K562 (cell line): ENCODE measurements at regions not wholly inside any gene's neighbourhood (a gene's known extent, or its start where the extent isn't known, plus 50 kb on each side); places are given as distances from the start of the nearest gene placed in this dataset.

Source experiments
- ATAC-seq: fragments of 200-7000 bp; cut with Tn5 transposase; 3 replicates; pipeline ENCODE4 v1.9.1; 2020; ENCODE audit warnings: moderate library complexity
- BruUV-seq: library from RNA; stranded (reverse); fragments of 400-500 nt; replicated peaks from 2 replicates; lab custom pipeline; 2021; lab: Mats Ljungman, UMichigan
- CTCF ChIA-PET: fragments of 300-600 bp; formaldehyde crosslinking; extraction: SDS; loops from one replicate; lab custom pipeline; 2021; ENCODE audit warnings: low intra/inter-chr PET ratio; lab: Yijun Ruan, JAX
- POLR2A ChIA-PET: fragments of 300-600, 350-650 bp; sonication (Branson Sonifier 250); formaldehyde crosslinking; extraction: SDS; loops from one replicate; lab custom pipeline; 2021; ENCODE audit warnings: antibody characterized with exemption, inconsistent platforms; lab: Yijun Ruan, JAX
- DNase-seq, 4 experiments: peaks; one replicate each; pipeline versions ENCODE4 v3.0.0 to v3.0.0-alpha.2; 2011 to 2018; ENCODE audit warnings: low spot score in 3 of 4, mixed read lengths in 3 of 4; ENCODE audit errors: extremely low read depth in 1 of 4
- FAIRE-seq: peaks from 2 replicates; lab custom pipeline; 2011; peaks lifted over from hg19 to GRCh38; lab: Jason Lieb, UNC
- H2AFZ ChIP-seq: 2 replicates; pipeline ENCODE4 v1.6.0; 2011; ENCODE audit warnings: low read depth, low read length, control low read depth, inconsistent platforms
- H3K27ac ChIP-seq: fragments of 200-600 bp; 3 replicates; pipeline ENCODE4 v1.8.0; 2011; ENCODE audit warnings: low read depth, mild to moderate bottlenecking, control low read depth, inconsistent platforms, low read length, moderate library complexity, mixed read lengths; ENCODE audit errors: extremely low read depth
- H3K27me3 ChIP-seq, 2 experiments: fragments of 300-600 bp in 1 of 2; 2 replicates in 1 of 2; 3 replicates in 1 of 2; pipeline versions ENCODE4 v1.6.0 to v1.8.0; 2011; ENCODE audit warnings: inconsistent platforms in 2 of 2, low read length in 2 of 2, mild to moderate bottlenecking in 1 of 2, mixed read lengths in 1 of 2, moderate library complexity in 1 of 2; ENCODE audit not compliant: control insufficient read depth in 2 of 2, insufficient read depth in 2 of 2
- H3K36me3 ChIP-seq: fragments of 300-600 bp; 3 replicates; pipeline ENCODE4 v1.8.0; 2011; ENCODE audit warnings: mild to moderate bottlenecking, low read length, inconsistent platforms; ENCODE audit not compliant: control insufficient read depth, insufficient read depth
- H3K4me1 ChIP-seq, 2 experiments: fragments of 200-600 bp in 1 of 2; replicated peaks in 1 of 2; 2 replicates in 1 of 2; 3 replicates in 1 of 2; pipeline versions ENCODE4 v1.5.1 to v1.8.0; 2011; ENCODE audit warnings: inconsistent platforms in 2 of 2, low read length in 2 of 2, mild to moderate bottlenecking in 1 of 2, mixed read lengths in 1 of 2, moderate library complexity in 1 of 2; ENCODE audit not compliant: control insufficient read depth in 2 of 2, insufficient read depth in 2 of 2
- H3K4me2 ChIP-seq: 2 replicates; pipeline ENCODE4 v1.6.1; 2011; ENCODE audit warnings: low read length, control low read depth, inconsistent platforms, mixed read lengths; ENCODE audit not compliant: insufficient read depth
- H3K4me3 ChIP-seq: fragments of 200-600 bp; sonication (generic), shearing (Covaris generic); 2 replicates; pipeline ENCODE4 v1.5.1; 2016; ENCODE audit warnings: control low read depth, inconsistent platforms
- H3K79me2 ChIP-seq: fragments of 200-600 bp; 3 replicates; pipeline ENCODE4 v1.8.0; 2011; ENCODE audit warnings: low read length, inconsistent platforms; ENCODE audit not compliant: control insufficient read depth, insufficient read depth
- H3K9ac ChIP-seq, 2 experiments: 2 replicates each; pipeline versions ENCODE4 v1.6.0 to v1.6.1; 2011; ENCODE audit warnings: low read depth in 2 of 2, low read length in 2 of 2, control low read depth in 1 of 2, inconsistent platforms in 1 of 2, mild to moderate bottlenecking in 1 of 2, mixed read lengths in 1 of 2; ENCODE audit not compliant: insufficient read depth in 1 of 2
- H3K9me1 ChIP-seq: one replicate; pipeline ENCODE4 v1.6.0; 2011; ENCODE audit warnings: inconsistent platforms, mild to moderate bottlenecking, low read length, moderate library complexity; ENCODE audit not compliant: control insufficient read depth, insufficient read depth
- H3K9me3 ChIP-seq: replicated peaks from 2 replicates; pipeline ENCODE4 v1.5.1; 2011; ENCODE audit warnings: low read depth, low read length, inconsistent platforms; ENCODE audit not compliant: control insufficient read depth, insufficient read depth
- H4K20me1 ChIP-seq: replicated peaks from 2 replicates; pipeline ENCODE4 v1.6.1; 2011; ENCODE audit warnings: low read length, inconsistent platforms, mixed read lengths; ENCODE audit not compliant: control insufficient read depth, insufficient read depth
- BRF1 ChIP-seq: IDR thresholded peaks from 3 replicates; pipeline ENCODE4 v1.6.1; 2011; ENCODE audit warnings: borderline replicate concordance, mild to moderate bottlenecking; ENCODE audit not compliant: insufficient read length; ENCODE audit errors: extremely low read depth
- FOXJ3 ChIP-seq: sonication (generic); formaldehyde crosslinking; IDR thresholded peaks from 2 replicates; pipeline ENCODE4 v1.4.0; 2020; ENCODE audit warnings: mild to moderate bottlenecking, missing genetic modification reagents
- GABPA ChIP-seq: fragments of 200-800 bp; sonication (Bioruptor generic); conservative IDR thresholded peaks from 2 replicates; pipeline ENCODE4 v1.6.1; 2016; ENCODE audit warnings: low read depth, missing genetic modification characterization, missing compliant biosample characterization
- HDAC8 ChIP-seq: fragments of 450-650 bp; IDR thresholded peaks from 2 replicates; pipeline ENCODE4 v1.6.1; 2016; ENCODE audit warnings: mild to moderate bottlenecking, missing genetic modification characterization, moderate library complexity, missing compliant biosample characterization
- POLR2AphosphoS2 ChIP-seq: IDR thresholded peaks from 2 replicates; pipeline ENCODE4 v1.6.1; 2012; ENCODE audit warnings: low read length, improper control_type of control experiment
- PPARD ChIP-seq: fragments of 250-450 bp; sonication (Bioruptor Pico); IDR thresholded peaks from 2 replicates; pipeline ENCODE4 v1.8.0; 2022; ENCODE audit warnings: inconsistent platforms, mild to moderate bottlenecking, moderate library complexity
- SP2 ChIP-seq: IDR thresholded peaks from 2 replicates; pipeline ENCODE4 v1.6.1; 2011; ENCODE audit warnings: mild to moderate bottlenecking, low read depth, low read length, moderate library complexity; ENCODE audit not compliant: poor library complexity, severe bottlenecking; ENCODE audit errors: extremely low read depth
- ZNF830 ChIP-seq: fragments of 250-450 bp; sonication (Bioruptor Pico); IDR thresholded peaks from 2 replicates; pipeline ENCODE4 v1.5.0; 2021; ENCODE audit warnings: mild to moderate bottlenecking
- WGBS: fragments of 100-300 bp; shearing (Covaris generic); methylation state at CpG from one replicate; pipeline ENCODE4 v1.1.6; 2016; ENCODE audit warnings: low coverage, mixed read lengths; ENCODE audit not compliant: insufficient coverage; ENCODE audit errors: missing lambda C conversion rate; 5-methylcytosine and 5-hydroxymethylcytosine counted together
- in situ Hi-C: fragments of 300-500 bp; cut with MboI; formaldehyde crosslinking; loops from 4 replicates; pipeline ENCODE4 v1.15.0; 2018; ENCODE audit warnings: inconsistent platforms, mixed read lengths
- intact Hi-C: fragments of 100-400 bp; cut with micrococcal nuclease; formaldehyde crosslinking; loops from 2 replicates; pipeline ENCODE4 v1.14.2; 2022
- TF ChIP-seq, protein P1 (sequence below): conservative IDR thresholded peaks from 2 replicates; pipeline ENCODE4 v1.6.1; 2011; ENCODE audit warnings: low read depth, mild to moderate bottlenecking, low read length; ENCODE audit not compliant: control insufficient read depth
- TF ChIP-seq, protein P2 (sequence below): fragments of 450-650 bp; IDR thresholded peaks from 2 replicates; pipeline ENCODE4 v1.6.1; 2014; ENCODE audit warnings: low read depth, mild to moderate bottlenecking, moderate library complexity, borderline replicate concordance

DNA sequence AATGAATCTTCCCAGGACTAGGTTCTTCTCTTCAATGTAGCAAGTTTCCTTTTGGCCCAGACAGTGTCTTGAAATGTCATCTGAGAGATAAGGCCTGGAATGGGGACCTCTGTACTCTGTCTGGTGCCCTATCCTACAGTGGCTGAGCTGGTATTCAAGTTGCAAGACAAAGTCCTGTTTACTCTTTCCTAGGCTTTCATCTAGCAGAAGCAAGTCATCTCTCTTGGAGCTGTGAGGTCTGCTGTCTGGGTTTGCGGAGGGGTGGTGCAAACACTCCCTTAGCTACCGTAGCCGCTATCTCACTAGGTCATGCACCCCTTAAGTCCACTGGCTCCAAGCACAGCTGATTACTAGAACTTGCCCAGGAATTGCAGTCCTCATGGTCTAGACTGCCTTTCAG, 149.7 kb upstream of the SLC16A7 start (continued):
- TF ChIP-seq, protein P1, sequence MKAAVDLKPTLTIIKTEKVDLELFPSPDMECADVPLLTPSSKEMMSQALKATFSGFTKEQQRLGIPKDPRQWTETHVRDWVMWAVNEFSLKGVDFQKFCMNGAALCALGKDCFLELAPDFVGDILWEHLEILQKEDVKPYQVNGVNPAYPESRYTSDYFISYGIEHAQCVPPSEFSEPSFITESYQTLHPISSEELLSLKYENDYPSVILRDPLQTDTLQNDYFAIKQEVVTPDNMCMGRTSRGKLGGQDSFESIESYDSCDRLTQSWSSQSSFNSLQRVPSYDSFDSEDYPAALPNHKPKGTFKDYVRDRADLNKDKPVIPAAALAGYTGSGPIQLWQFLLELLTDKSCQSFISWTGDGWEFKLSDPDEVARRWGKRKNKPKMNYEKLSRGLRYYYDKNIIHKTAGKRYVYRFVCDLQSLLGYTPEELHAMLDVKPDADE = no peak
- TF ChIP-seq FOXJ3 (CRISPR knock-in tag) (no peak), POLR2AphosphoS2 (no peak)

DNA sequence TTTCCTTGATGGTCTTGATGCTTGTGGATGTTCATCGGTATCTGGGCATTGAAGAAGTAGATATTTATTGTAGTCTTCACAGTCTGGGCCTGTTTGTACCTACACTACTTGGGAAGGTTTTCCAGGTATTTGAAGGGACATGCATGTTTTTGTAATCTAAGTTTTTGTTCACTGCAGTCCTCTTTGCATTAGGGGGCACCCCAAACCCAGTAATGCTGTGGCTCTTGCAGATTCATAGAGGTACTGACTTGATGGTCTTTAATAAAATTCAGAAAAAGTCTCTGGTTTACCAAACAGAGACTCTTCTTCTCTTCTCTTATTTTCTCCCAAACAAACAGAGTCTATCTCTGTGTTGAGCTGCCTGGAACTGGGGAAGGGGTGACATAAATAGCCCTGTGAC, 150.9 kb upstream of the SLC16A7 start:
- CTCF ChIA-PET = no interaction called here
- Histone ChIP-seq H3K27me3 (no peaks in the 10 kb centered on the region), H2AFZ (no peak overlapping the region), H4K20me1 (no peaks in the 10 kb centered on the region), H3K9ac (no peak overlapping the region), H3K36me3 (no peaks in the 10 kb centered on the region), H3K27ac (no peak overlapping the region), H3K79me2 (no peaks in the 10 kb centered on the region), H3K9me1 (no peaks in the 10 kb centered on the region), H3K4me1 (no peaks in the 10 kb centered on the region), H3K9me3 (no peaks in the 10 kb centered on the region), H3K4me3 (no peak overlapping the region), H3K4me2 (no peak overlapping the region)
- no peak for FAIRE-seq
- no peak for DNase-seq
- 7% methylated on average over 1 of the region's 1 CpG for WGBS
- intact Hi-C loops (no loop called here), in situ Hi-C loops (no loop called here)
- TF ChIP-seq BRF1 = no peak
- no peak for TF ChIP-seq ZNF830 (CRISPR knock-in tag)
- TF ChIP-seq, protein P2, sequence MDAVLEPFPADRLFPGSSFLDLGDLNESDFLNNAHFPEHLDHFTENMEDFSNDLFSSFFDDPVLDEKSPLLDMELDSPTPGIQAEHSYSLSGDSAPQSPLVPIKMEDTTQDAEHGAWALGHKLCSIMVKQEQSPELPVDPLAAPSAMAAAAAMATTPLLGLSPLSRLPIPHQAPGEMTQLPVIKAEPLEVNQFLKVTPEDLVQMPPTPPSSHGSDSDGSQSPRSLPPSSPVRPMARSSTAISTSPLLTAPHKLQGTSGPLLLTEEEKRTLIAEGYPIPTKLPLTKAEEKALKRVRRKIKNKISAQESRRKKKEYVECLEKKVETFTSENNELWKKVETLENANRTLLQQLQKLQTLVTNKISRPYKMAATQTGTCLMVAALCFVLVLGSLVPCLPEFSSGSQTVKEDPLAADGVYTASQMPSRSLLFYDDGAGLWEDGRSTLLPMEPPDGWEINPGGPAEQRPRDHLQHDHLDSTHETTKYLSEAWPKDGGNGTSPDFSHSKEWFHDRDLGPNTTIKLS = no peak
- no peak for TF ChIP-seq PPARD (CRISPR knock-in tag)
- no peak for TF ChIP-seq SP2
- TF ChIP-seq GABPA (tag) = no peak
- TF ChIP-seq HDAC8 = no peak
- BruUV-seq = no TSS peak
- POLR2A ChIA-PET = no interaction called here
- no peak for ATAC-seq
